Ishikawa (cell line): ENCODE measurements at regions not wholly inside any gene's neighbourhood (a gene's known extent, or its start where the extent isn't known, plus 50 kb on each side); places are given as distances from the start of the nearest gene placed in this dataset.

Experiments used
- CEBPB ChIP-seq: IDR thresholded peaks from 2 replicates; pipeline ENCODE4 v1.6.1; 2012
- CREB1 ChIP-seq: IDR thresholded peaks from 2 replicates; pipeline ENCODE4 v1.6.1; 2012; ENCODE audit warnings: low read depth
- EGR1 ChIP-seq: IDR thresholded peaks from 2 replicates; pipeline ENCODE4 v1.6.1; 2012
- EP300 ChIP-seq: IDR thresholded peaks from 2 replicates; pipeline ENCODE4 v1.6.1; 2012; ENCODE audit warnings: borderline replicate concordance
- FOXM1 ChIP-seq: IDR thresholded peaks from 2 replicates; pipeline ENCODE4 v1.6.1; 2012; ENCODE audit warnings: low read depth, borderline replicate concordance
- NFIC ChIP-seq: IDR thresholded peaks from 2 replicates; pipeline ENCODE4 v1.6.1; 2012
- RAD21 ChIP-seq: IDR thresholded peaks from 2 replicates; pipeline ENCODE4 v1.6.1; 2012; ENCODE audit warnings: low read depth
- REST ChIP-seq: IDR thresholded peaks from 2 replicates; pipeline ENCODE4 v1.6.1; 2012; ENCODE audit warnings: low read depth, mild to moderate bottlenecking
- TAF1 ChIP-seq: IDR thresholded peaks from 2 replicates; pipeline ENCODE4 v1.6.1; 2012; ENCODE audit warnings: low read depth, mild to moderate bottlenecking
- TCF12 ChIP-seq: IDR thresholded peaks from 2 replicates; pipeline ENCODE4 v1.6.1; 2012; ENCODE audit warnings: low read depth
- TEAD4 ChIP-seq: IDR thresholded peaks from 2 replicates; pipeline ENCODE4 v1.6.1; 2012
- YY1 ChIP-seq: IDR thresholded peaks from 2 replicates; pipeline ENCODE4 v1.6.1; 2012; ENCODE audit warnings: low read depth

- TF ChIP-seq EGR1, result no peak
- no peak for TF ChIP-seq NFIC
- no peak for TF ChIP-seq TCF12
- TF ChIP-seq YY1, result no peak
- TF ChIP-seq EP300, result no peak
- no peak for TF ChIP-seq RAD21
- no peak for TF ChIP-seq REST
- no peak for TF ChIP-seq CEBPB
- no peak for TF ChIP-seq TAF1
- no peak for TF ChIP-seq CREB1
- TF ChIP-seq TEAD4, result no peak
- no peak for TF ChIP-seq FOXM1
Measured at GRCh38 chr10:125392154-125392553, 231.8 kb upstream of the CTBP2 start.
